ENCODE measurements at regions not wholly inside any gene's neighbourhood (a gene's known extent, or its start where the extent isn't known, plus 50 kb on each side); places are given as distances from the start of the nearest gene placed in this dataset.

GRCh38 chr2:195542067-195542466 lies 115.0 kb upstream of the SLC39A10 start:
- no peak for TF ChIP-seq CTCF (conservative IDR thresholded peaks at IDR 0.05)
- TF ChIP-seq EZH2 (IDR thresholded peaks at IDR 0.05; ENCODE audit: low read depth), result no peak

All from PC-9 (cell line).